Ovary (tissue), 3 donors: ENCODE measurements at regions not wholly inside any gene's neighbourhood (a gene's known extent, or its start where the extent isn't known, plus 50 kb on each side); places are given as distances from the start of the nearest gene placed in this dataset.
"Not testable (repeated sequence)": the region's sequence is repeated elsewhere in the genome, so short reads cannot be mapped to it uniquely, and the experiment has no call there.

Source experiments
- EP300 ChIP-seq: sonication (generic); formaldehyde crosslinking; IDR thresholded peaks from one replicate; pipeline ENCODE4 v1.6.1; 2017; ENCODE audit warnings: antibody characterized with exemption
- POLR2A ChIP-seq: fragments of 450-650 bp; IDR thresholded peaks from one replicate; pipeline ENCODE4 v1.6.1; 2017; ENCODE audit warnings: antibody characterized with exemption, mild to moderate bottlenecking, moderate library complexity
- TF ChIP-seq, protein P1 (sequence below), 3 donors: fragments of 450-650 bp in 2 of 3; fragments of 200-600 bp in 1 of 3; IDR thresholded peaks; one replicate each; pipeline versions ENCODE4 v1.5.1 to v1.8.0; 2016 to 2022; ENCODE audit warnings: antibody characterized with exemption in 3 of 3, mild to moderate bottlenecking in 1 of 3
- donor health status: DM: no; HTN: no; CAD: no.

DNA sequence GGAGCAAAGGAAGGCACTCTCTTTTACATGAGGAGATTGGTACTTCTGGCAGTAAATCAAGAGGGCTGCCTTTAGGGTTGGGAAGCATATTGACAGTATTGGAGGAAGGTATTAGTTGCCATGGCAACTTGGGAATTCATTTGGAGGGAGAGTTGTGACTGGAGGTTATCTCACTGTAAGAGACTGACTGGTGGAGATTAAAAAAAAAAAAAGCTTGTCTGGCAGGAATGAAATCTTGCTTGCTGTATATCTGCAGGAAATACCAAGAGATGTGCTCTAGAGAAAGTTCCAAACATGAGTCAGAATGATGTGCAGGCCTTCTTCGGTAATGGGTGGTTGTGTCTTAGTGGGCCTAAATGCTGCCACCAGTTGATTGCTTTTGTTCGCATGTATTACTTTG, 59.1 kb downstream of the SRGAP2 start:
- not testable (repeated sequence) for TF ChIP-seq POLR2A, EP300
- TF ChIP-seq, protein P1, sequence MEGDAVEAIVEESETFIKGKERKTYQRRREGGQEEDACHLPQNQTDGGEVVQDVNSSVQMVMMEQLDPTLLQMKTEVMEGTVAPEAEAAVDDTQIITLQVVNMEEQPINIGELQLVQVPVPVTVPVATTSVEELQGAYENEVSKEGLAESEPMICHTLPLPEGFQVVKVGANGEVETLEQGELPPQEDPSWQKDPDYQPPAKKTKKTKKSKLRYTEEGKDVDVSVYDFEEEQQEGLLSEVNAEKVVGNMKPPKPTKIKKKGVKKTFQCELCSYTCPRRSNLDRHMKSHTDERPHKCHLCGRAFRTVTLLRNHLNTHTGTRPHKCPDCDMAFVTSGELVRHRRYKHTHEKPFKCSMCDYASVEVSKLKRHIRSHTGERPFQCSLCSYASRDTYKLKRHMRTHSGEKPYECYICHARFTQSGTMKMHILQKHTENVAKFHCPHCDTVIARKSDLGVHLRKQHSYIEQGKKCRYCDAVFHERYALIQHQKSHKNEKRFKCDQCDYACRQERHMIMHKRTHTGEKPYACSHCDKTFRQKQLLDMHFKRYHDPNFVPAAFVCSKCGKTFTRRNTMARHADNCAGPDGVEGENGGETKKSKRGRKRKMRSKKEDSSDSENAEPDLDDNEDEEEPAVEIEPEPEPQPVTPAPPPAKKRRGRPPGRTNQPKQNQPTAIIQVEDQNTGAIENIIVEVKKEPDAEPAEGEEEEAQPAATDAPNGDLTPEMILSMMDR (IDR thresholded peaks at IDR 0.05), result not testable (repeated sequence)
